AG04449 (cell line): ENCODE measurements at regions not wholly inside any gene's neighbourhood (a gene's known extent, or its start where the extent isn't known, plus 50 kb on each side); places are given as distances from the start of the nearest gene placed in this dataset.

Experiments
- CTCF ChIA-PET: fragments of 350-600 bp; formaldehyde crosslinking; extraction: SDS; loops from one replicate; lab custom pipeline; 2021; ENCODE audit warnings: antibody characterized with exemption; lab: Yijun Ruan, JAX
- POLR2A ChIA-PET: fragments of 400-600, 350-600 bp; formaldehyde crosslinking; extraction: SDS; loops from one replicate; lab custom pipeline; 2020; ENCODE audit warnings: antibody characterized with exemption, inconsistent platforms; lab: Yijun Ruan, JAX
- DNase-seq: peaks from one replicate; pipeline ENCODE4 v3.0.0-alpha.2; 2010; ENCODE audit warnings: low read depth, low spot score
- H3K4me3 ChIP-seq: 2 replicates; pipeline ENCODE4 v1.5.1; 2011; ENCODE audit warnings: low read depth, mild to moderate bottlenecking, control low read depth, low read length
- TF ChIP-seq, protein P1 (sequence below): IDR thresholded peaks from one replicate; pipeline ENCODE4 v1.5.1; 2011; ENCODE audit warnings: mild to moderate bottlenecking, moderate library complexity, low read length, control low read depth, inconsistent platforms; ENCODE audit not compliant: insufficient read depth; ENCODE audit errors: missing control alignments

DNA sequence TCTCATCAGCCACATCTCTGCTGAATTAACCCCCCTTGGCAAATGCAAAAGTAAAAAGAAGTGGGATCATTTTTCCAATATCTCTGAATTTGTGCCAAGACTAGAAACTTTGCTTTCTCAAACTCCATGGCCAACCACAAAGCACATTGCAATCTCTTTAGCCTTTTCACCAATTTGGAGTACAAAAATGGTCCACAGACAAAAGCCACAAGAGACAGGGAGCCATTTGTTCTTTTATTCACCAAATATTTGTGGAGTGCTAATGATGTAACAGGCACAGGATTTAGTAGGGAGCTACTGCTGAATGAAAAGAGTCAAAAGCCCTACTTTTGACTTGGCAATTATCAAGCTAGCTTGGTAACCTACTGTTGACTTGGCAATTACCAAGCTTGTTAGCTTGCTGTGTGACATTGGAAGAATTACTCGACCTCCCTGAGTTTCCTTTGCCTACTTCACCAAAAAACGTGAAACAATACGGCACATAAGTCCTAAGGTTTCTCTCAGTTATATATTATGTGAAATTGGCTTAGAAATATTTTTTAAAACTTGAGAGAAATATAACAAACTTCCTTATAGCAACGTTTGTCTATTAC lies 97.1 kb upstream of the KLF3 start:
- no peak overlapping the region for H3K4me3 ChIP-seq
- ChIA-PET POLR2A (no interaction called here), CTCF (no interaction called here)
- TF ChIP-seq, protein P1, sequence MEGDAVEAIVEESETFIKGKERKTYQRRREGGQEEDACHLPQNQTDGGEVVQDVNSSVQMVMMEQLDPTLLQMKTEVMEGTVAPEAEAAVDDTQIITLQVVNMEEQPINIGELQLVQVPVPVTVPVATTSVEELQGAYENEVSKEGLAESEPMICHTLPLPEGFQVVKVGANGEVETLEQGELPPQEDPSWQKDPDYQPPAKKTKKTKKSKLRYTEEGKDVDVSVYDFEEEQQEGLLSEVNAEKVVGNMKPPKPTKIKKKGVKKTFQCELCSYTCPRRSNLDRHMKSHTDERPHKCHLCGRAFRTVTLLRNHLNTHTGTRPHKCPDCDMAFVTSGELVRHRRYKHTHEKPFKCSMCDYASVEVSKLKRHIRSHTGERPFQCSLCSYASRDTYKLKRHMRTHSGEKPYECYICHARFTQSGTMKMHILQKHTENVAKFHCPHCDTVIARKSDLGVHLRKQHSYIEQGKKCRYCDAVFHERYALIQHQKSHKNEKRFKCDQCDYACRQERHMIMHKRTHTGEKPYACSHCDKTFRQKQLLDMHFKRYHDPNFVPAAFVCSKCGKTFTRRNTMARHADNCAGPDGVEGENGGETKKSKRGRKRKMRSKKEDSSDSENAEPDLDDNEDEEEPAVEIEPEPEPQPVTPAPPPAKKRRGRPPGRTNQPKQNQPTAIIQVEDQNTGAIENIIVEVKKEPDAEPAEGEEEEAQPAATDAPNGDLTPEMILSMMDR = no peak
- no peak for DNase-seq

DNA sequence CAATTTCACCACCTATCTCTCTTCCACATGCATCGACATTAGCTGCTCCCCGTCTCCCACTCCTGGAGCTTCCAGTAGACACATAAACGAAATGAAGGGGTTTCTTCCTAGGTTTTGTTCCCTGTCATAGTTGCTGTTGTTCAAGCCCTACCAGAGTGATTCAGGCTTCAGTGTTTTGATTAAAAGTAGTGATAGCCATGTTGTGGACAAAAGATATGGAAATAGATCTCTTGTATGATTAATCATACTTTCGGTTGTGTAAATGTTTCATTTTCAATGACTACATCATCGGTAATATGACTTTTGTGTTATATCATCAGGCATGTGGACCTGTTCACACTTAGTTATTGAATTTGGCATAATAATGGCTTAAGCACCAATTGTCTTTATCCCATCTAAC lies 96.5 kb upstream of the KLF3 start:
- DNase-seq = no peak
- H3K4me3 ChIP-seq = no peak overlapping the region
- TF ChIP-seq, protein P1 = no peak
- ChIA-PET POLR2A (no interaction called here), CTCF (no interaction called here)

DNA sequence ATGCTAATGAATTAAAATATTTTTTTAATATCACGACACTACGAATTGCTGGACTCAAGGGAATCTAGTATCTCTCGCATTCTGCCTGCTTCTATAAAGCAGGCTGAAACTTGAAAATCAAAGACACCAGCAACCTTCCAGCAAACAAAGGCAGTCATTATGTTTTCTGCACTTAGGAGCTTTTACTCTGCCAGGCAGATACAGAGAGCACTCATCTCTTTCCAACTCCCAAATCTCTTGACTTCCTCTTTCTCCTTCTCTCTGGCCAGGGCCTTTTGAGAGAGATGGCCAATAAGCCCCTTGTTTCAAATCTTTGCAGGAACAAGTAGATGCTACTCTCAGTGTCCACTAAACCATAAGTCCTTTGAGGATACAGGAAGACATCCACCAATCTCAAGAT lies 95.2 kb upstream of the KLF3 start:
- ChIA-PET CTCF (no interaction called here), POLR2A (no interaction called here)
- no peak overlapping the region for H3K4me3 ChIP-seq
- TF ChIP-seq, protein P1 = no peak
- DNase-seq = no peak

DNA sequence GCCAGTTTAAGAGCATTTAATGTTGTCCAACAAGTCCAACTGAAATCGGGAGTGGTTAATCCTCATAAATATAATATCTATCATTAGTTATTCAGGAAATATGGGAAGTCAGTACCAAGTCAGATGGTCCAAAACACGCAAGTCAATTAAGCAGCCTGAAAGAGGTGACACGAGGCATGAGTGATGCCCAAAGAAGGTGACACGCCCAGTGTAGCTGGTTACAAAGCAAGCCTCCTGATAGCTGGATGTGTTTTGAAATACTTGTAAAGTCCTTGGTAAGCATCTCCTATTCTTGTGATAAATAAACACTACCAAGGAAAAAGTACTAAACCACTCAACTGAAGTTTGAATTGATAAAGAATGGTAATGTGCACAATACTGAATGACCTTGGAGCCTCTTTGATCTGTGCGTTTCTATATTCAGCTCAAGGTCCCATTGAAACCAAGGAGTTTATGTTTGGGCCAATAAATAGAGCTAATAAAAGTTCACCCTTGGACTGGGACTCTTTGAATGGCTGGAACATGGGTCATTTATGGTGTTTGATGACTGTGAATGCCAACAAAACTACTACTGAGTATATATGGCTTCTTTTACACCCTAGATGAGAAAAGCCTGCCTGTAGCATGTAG lies 93.2 kb upstream of the KLF3 start:
- ChIA-PET CTCF (no interaction called here), POLR2A (no interaction called here)
- DNase-seq = no peak
- TF ChIP-seq, protein P1 = no peak
- H3K4me3 ChIP-seq = no peak overlapping the region

DNA sequence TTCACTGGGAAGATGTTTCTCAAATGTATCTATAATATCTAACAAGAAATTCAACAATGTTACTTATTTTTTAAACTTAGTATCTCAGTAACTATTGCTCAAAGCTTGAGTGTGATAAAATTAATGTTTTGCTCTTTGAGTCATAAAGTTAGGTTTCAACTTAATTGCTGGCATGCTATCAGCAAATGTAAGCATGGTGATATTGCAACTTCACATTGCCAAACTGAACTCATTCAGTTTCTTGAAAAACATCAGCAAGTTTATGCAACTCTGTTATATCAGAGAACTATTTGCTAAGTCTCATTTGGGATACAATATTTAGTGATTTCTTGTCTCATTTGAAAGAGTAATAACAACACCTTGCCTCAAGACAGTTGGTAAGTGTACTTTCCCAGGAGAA lies 91.2 kb upstream of the KLF3 start:
- ChIA-PET POLR2A (no interaction called here), CTCF (no interaction called here)
- no peak overlapping the region for H3K4me3 ChIP-seq
- TF ChIP-seq, protein P1 = no peak
- no peak for DNase-seq

DNA sequence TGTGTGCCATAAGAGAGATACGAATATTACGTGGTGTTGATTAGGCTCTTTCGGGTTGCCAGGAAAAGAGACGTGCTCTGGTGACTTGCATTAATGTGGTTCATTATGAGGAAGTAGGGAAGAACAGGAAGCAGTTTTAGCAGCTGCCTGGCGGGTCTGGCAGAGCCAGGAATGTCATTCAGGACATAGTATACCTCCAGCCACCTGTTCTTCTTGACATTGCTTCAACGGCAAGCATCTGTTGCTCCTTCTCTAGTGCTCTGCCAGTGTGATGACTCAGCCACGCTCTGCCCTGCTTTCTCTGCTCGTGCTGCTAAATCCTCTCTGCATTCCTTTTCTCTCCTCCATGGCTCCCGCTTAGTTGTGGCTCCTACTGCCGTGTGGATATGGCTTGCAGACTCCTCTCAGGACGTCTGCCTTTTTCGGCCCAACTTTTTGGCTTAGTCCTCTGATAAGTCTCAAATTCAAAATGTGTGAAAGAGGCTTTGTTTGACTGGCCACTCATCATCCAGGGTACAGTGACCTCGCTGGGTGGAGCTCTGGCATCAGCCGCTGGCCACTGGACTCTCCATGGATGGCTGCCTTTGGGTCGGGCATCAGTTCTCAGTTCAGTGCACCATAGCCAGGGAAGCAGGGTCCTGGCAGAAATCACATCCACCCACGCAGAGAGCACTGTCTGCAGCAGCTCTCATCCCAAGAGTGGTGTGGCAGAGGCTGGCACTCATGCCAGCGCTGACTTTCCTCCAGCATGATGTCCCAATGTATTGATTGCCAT lies 89.3 kb upstream of the KLF3 start:
- CTCF ChIA-PET = no interaction called here
- H3K4me3 ChIP-seq = no peak overlapping the region
- TF ChIP-seq, protein P1 = no peak
- no peak for DNase-seq
- POLR2A ChIA-PET = no interaction called here
